PC-9 (cell line): ENCODE measurements at regions not wholly inside any gene's neighbourhood (a gene's known extent, or its start where the extent isn't known, plus 50 kb on each side); places are given as distances from the start of the nearest gene placed in this dataset.

Experiments used
- EZH2 ChIP-seq: fragments of 200-600 bp; sonication (generic); IDR thresholded peaks from 2 replicates; pipeline ENCODE4 v1.8.0; 2017; ENCODE audit warnings: antibody characterized with exemption, low read depth
- TF ChIP-seq, protein P1 (sequence below): fragments of 200-600 bp; sonication (generic); conservative IDR thresholded peaks from 2 replicates; pipeline ENCODE4 v1.6.1; 2017; ENCODE audit warnings: mixed run types, antibody characterized with exemption, mild to moderate bottlenecking, moderate library complexity

DNA sequence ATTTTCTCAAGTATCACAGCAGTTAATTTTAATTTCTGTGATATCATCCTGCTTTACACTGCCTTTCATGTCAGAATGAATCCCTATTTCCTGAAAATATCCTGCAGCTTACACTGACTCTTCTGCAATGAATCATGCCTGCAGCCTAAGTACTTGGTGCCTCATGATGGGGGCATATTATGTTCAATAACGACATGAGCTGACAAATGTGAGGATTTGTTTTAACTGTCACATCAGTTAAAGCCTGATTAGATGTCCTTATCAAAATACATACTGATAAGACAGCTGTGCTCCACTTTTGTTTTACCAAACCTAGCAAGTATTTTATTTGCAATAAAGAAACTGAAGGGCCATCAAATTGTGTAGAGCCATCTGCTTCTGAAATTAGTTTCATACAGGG lies 359.9 kb upstream of the AGA start:
- TF ChIP-seq, protein P1, sequence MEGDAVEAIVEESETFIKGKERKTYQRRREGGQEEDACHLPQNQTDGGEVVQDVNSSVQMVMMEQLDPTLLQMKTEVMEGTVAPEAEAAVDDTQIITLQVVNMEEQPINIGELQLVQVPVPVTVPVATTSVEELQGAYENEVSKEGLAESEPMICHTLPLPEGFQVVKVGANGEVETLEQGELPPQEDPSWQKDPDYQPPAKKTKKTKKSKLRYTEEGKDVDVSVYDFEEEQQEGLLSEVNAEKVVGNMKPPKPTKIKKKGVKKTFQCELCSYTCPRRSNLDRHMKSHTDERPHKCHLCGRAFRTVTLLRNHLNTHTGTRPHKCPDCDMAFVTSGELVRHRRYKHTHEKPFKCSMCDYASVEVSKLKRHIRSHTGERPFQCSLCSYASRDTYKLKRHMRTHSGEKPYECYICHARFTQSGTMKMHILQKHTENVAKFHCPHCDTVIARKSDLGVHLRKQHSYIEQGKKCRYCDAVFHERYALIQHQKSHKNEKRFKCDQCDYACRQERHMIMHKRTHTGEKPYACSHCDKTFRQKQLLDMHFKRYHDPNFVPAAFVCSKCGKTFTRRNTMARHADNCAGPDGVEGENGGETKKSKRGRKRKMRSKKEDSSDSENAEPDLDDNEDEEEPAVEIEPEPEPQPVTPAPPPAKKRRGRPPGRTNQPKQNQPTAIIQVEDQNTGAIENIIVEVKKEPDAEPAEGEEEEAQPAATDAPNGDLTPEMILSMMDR, result no peak
- TF ChIP-seq EZH2, result no peak
